Upper lobe of left lung (tissue), 4 donors: ENCODE measurements at regions not wholly inside any gene's neighbourhood (a gene's known extent, or its start where the extent isn't known, plus 50 kb on each side); places are given as distances from the start of the nearest gene placed in this dataset.

Experiments used
- CTCF ChIP-seq, 6 experiments: fragments of 450-650 bp in 4 of 6; fragments of 200-600 bp in 2 of 6; sonication (generic) in 2 of 6; IDR thresholded peaks; one replicate each; pipeline ENCODE4 v1.5.1; 2016 to 2019; ENCODE audit warnings: antibody characterized with exemption in 6 of 6
- POLR2A ChIP-seq, 4 donors: fragments of 450-650 bp; IDR thresholded peaks; one replicate each; pipeline ENCODE4 v1.5.1; 2016 to 2017; ENCODE audit warnings: antibody characterized with exemption in 4 of 4, mild to moderate bottlenecking in 2 of 4
- POLR2AphosphoS5 ChIP-seq, 2 donors: sonication (generic); formaldehyde crosslinking; IDR thresholded peaks; one replicate each; pipeline ENCODE4 v1.5.1; 2017; ENCODE audit warnings: antibody characterized with exemption in 2 of 2

GRCh38 chr13:108120856-108121255, 94.5 kb downstream of the LIG4 start:
- TF ChIP-seq POLR2A (IDR thresholded peaks at IDR 0.05): no peak
- no peak for TF ChIP-seq POLR2AphosphoS5 (IDR thresholded peaks at IDR 0.05)
- no peak for TF ChIP-seq CTCF (IDR thresholded peaks at IDR 0.05)
